ENCODE measurements at regions not wholly inside any gene's neighbourhood (a gene's known extent, or its start where the extent isn't known, plus 50 kb on each side); places are given as distances from the start of the nearest gene placed in this dataset.

- TF ChIP-seq CTCF (conservative IDR thresholded peaks at IDR 0.05; ENCODE audit: low read depth, low read length) = no peak
- no peak for TF ChIP-seq EZH2 (IDR thresholded peaks at IDR 0.05; ENCODE audit: borderline replicate concordance, low read depth, low read length, poor library complexity, severe bottlenecking)
Observed at GRCh38 chr19:28023064-28023463, 1189.9 kb downstream of the UQCRFS1 start.
